Thyroid gland (tissue), 4 donors: ENCODE measurements at regions not wholly inside any gene's neighbourhood (a gene's known extent, or its start where the extent isn't known, plus 50 kb on each side); places are given as distances from the start of the nearest gene placed in this dataset.

Experiments used
- POLR2A ChIP-seq, 2 donors: fragments of 450-650 bp; IDR thresholded peaks; one replicate each; pipeline ENCODE4 v1.6.1; 2017; ENCODE audit warnings: antibody characterized with exemption in 2 of 2, mild to moderate bottlenecking in 2 of 2, moderate library complexity in 1 of 2
- TF ChIP-seq, protein P1 (sequence below), 6 experiments: fragments of 200-600 bp in 3 of 6; fragments of 450-650 bp in 3 of 6; sonication (generic) in 3 of 6; IDR thresholded peaks; one replicate each; pipeline ENCODE4 v1.5.1; 2016 to 2019; ENCODE audit warnings: antibody characterized with exemption in 6 of 6, mild to moderate bottlenecking in 2 of 6, inconsistent platforms in 1 of 6, moderate library complexity in 1 of 6

GRCh38 chr9:7561527-7562080 is 238.0 kb downstream of the DMAC1 start:
- TF ChIP-seq, protein P1, sequence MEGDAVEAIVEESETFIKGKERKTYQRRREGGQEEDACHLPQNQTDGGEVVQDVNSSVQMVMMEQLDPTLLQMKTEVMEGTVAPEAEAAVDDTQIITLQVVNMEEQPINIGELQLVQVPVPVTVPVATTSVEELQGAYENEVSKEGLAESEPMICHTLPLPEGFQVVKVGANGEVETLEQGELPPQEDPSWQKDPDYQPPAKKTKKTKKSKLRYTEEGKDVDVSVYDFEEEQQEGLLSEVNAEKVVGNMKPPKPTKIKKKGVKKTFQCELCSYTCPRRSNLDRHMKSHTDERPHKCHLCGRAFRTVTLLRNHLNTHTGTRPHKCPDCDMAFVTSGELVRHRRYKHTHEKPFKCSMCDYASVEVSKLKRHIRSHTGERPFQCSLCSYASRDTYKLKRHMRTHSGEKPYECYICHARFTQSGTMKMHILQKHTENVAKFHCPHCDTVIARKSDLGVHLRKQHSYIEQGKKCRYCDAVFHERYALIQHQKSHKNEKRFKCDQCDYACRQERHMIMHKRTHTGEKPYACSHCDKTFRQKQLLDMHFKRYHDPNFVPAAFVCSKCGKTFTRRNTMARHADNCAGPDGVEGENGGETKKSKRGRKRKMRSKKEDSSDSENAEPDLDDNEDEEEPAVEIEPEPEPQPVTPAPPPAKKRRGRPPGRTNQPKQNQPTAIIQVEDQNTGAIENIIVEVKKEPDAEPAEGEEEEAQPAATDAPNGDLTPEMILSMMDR (IDR thresholded peaks at IDR 0.05), result no peak
- no peak for TF ChIP-seq POLR2A (IDR thresholded peaks at IDR 0.05)
